HUES64 (cell line): ENCODE measurements at regions not wholly inside any gene's neighbourhood (a gene's known extent, or its start where the extent isn't known, plus 50 kb on each side); places are given as distances from the start of the nearest gene placed in this dataset.

Source experiments
- H3K27ac ChIP-seq: 2 replicates; pipeline ENCODE4 v1.7.0; 2013; ENCODE audit warnings: low read depth, low read length, inconsistent platforms
- H3K27me3 ChIP-seq: 2 replicates; pipeline ENCODE4 v1.6.1; 2013; ENCODE audit warnings: mild to moderate bottlenecking, low read length; ENCODE audit not compliant: insufficient read depth
- H3K36me3 ChIP-seq: 2 replicates; pipeline ENCODE4 v1.6.1; 2013; ENCODE audit warnings: mild to moderate bottlenecking, low read length; ENCODE audit not compliant: insufficient read depth
- H3K4me1 ChIP-seq: 2 replicates; pipeline ENCODE4 v1.6.1; 2013; ENCODE audit warnings: mild to moderate bottlenecking, low read length, moderate library complexity; ENCODE audit not compliant: insufficient read depth
- H3K4me3 ChIP-seq: 2 replicates; pipeline ENCODE4 v1.5.1; 2013; ENCODE audit warnings: mild to moderate bottlenecking, low read length, moderate library complexity
- H3K9ac ChIP-seq: 2 replicates; pipeline ENCODE4 v1.6.1; 2013; ENCODE audit warnings: mild to moderate bottlenecking, low read depth, low read length
- H3K9me3 ChIP-seq: 2 replicates; pipeline ENCODE4 v1.6.1; 2013; ENCODE audit warnings: low read depth, low read length; ENCODE audit not compliant: insufficient read depth
- WGBS: fragments of 150-250, 120-280 bp; methylation state at CpG from one replicate; pipeline ENCODE4 v1.1.7; 2013; ENCODE audit warnings: missing lambda C conversion rate; 5-methylcytosine and 5-hydroxymethylcytosine counted together

DNA sequence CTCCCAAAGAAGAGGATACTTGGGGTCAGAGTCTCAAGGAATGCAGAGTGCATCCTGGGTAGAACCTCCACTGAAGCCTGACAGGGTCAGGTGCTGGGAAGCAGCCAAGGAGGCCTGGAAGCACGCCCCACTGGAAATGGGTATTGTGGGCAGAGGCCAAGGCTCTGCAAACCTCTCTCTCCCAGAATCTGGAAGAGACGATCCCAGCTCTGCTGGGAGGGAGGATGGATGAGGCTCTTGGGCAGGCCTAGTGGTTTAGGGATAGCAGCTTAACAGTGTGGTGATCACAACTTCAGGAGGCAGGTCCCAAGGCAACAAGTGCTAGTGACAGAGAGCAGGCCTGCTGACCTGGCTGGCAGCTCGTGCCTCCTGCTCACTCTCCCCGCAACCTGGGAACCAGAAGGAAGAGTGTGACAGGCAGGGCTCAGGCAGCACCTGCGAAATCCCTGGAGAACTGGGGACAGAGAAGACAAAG is 641.0 kb downstream of the PLPP3 start:
- no peaks in the 10 kb centered on the region for H3K36me3 ChIP-seq
- H3K27me3 ChIP-seq: no peaks in the 10 kb centered on the region
- no peak overlapping the region for H3K4me3 ChIP-seq
- 93% methylated on average over 5 of the region's 5 CpGs for WGBS
- no peaks in the 10 kb centered on the region for H3K4me1 ChIP-seq
- no peaks in the 10 kb centered on the region for H3K9me3 ChIP-seq
- H3K9ac ChIP-seq: no peak overlapping the region
- H3K27ac ChIP-seq: no peak overlapping the region

DNA sequence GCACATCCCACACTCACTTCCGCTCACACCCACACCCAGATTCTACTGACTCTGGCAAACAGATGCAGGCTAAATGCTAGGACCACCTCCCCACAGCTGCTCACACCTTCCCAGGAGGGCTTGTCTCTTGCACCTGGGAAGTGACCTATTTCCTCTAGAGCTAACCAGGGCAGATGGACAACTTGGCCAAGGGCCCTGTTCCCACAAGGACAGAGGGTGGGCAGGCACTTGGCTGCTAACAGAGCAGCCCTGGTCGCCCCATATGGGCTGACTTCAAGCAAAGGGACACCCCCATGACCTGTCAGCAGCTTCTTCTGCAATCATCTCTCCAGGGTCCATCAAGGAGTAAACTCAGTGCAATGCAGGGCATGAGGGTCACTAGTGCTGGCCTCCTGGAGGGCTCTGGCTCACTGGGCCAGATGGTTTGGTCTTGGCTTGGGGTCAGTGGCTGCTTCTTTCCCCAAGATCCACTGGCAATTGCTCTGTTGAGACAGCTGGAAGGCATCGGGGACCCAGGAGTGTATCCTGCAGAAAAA is 641.5 kb downstream of the PLPP3 start:
- Histone ChIP-seq H3K4me1 (no peaks in the 10 kb centered on the region), H3K9ac (no peak overlapping the region), H3K27ac (no peak overlapping the region), H3K9me3 (no peaks in the 10 kb centered on the region), H3K27me3 (no peaks in the 10 kb centered on the region), H3K36me3 (no peaks in the 10 kb centered on the region), H3K4me3 (no peak overlapping the region)
- WGBS: 94% methylated on average over 3 of the region's 3 CpGs

DNA sequence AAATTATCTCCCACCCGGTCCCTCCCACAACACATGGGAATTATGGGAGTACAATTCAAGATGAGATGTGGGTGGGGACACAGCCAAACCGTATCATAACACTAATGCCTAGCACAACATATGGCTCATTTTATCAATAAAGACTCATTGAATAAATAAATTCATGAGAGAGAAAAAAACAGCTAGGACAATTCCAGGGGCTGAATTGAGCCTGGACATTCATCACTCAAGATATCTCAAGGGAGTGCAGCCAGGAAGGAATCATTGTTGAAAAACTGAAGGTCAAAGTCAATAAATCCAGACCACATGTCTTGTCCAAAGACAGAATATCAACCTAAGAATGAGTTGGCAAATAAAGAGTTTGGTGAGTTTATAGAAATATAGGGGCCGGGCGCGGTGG is 644.1 kb downstream of the PLPP3 start:
- no CpG with 5 or more reads among the region's 5 CpGs for WGBS
- H3K27me3 ChIP-seq: no peaks in the 10 kb centered on the region
- H3K4me1 ChIP-seq: no peaks in the 10 kb centered on the region
- no peak overlapping the region for H3K4me3 ChIP-seq
- H3K9me3 ChIP-seq: no peaks in the 10 kb centered on the region
- no peak overlapping the region for H3K27ac ChIP-seq
- no peak overlapping the region for H3K9ac ChIP-seq
- no peaks in the 10 kb centered on the region for H3K36me3 ChIP-seq

DNA sequence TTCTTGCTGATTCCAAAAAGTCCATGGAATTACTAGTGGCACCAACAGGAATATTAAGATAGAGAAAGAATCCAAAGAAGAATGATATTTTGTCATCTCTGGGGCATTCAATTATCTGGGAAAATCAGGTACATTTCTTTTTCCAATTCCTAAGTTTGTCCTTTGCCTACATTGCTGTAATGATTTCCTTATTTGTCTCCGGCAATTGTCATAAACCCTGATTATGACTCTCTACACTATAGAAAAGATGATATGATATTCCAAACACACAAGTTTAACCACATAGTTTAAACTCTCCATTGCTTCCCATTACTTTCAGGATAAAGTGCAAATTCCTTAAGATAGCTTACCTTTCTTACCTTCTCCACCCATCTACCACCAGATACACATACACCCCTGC is 647.0 kb downstream of the PLPP3 start:
- Histone ChIP-seq H3K9ac (no peak overlapping the region), H3K4me1 (no peaks in the 10 kb centered on the region), H3K27me3 (no peaks in the 10 kb centered on the region), H3K9me3 (no peaks in the 10 kb centered on the region), H3K4me3 (no peak overlapping the region), H3K27ac (no peak overlapping the region), H3K36me3 (no peaks in the 10 kb centered on the region)
- 83% methylated on average over 1 of the region's 1 CpG for WGBS

DNA sequence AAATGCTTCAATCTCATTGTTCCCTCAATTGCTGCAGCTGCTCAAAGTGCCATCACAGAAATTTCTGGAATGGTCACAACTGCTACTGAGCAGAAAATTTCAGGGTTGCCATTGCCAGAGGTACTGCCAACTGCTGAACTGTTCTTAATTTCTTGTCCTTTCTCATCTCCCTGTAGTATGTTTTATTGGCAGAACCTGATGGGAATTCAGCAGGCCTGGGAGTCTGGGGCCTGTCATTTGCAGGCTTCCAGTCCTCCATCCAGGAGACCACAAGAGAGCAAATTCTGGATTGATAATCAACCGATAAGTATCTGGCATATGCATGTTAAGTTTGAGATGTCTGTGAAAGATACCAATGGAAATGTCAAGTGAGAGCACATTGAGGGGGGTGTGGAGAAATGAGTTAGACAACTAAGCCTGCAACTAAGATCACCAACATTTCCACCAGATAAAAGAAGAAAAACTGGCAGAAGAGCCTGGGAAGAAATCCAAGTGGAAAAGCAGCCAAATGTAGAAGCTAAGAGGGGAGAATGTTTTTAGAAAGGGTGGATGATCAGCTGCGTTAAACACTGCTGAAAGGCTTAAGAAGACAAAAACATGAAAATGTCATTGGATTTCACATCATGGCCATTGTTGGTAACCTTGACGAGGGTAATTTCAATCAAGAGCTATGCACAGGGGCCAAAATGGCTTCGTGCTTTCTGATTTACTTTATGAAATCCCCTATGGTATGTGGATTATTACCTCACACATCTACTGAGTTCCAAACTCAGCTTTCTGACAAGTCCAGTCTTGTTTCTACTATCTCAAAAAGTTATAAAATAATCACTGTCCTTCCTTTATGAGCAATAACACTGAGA is 648.1 kb downstream of the PLPP3 start:
- H3K27me3 ChIP-seq: no peaks in the 10 kb centered on the region
- H3K9ac ChIP-seq: no peak overlapping the region
- H3K9me3 ChIP-seq: no peaks in the 10 kb centered on the region
- no peak overlapping the region for H3K4me3 ChIP-seq
- 96% methylated on average over 4 of the region's 4 CpGs for WGBS
- no peaks in the 10 kb centered on the region for H3K36me3 ChIP-seq
- no peaks in the 10 kb centered on the region for H3K4me1 ChIP-seq
- no peak overlapping the region for H3K27ac ChIP-seq

DNA sequence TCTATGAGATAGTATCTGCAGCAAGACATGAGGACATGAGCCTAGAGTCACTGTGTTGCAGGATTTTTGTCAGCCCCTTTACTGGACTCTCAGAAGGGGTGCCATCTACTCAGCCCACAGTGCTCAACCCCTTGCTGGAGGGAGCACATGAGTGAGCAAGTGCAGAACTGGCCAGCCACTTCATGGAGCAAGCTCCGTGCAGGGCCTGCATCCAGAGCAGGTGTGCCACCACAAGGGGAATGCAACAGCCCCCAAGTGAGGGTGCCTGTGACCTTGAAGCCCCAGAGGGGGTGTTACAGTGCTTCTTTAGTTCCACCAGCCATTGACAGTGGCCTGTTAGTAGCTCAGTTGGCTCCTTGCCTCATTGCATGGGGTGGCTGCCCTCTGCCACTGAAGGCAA is 649.7 kb downstream of the PLPP3 start:
- H3K4me1 ChIP-seq: no peaks in the 10 kb centered on the region
- no peaks in the 10 kb centered on the region for H3K27me3 ChIP-seq
- no peak overlapping the region for H3K4me3 ChIP-seq
- H3K27ac ChIP-seq: no peak overlapping the region
- H3K9me3 ChIP-seq: no peaks in the 10 kb centered on the region
- WGBS: 95% methylated on average over 1 of the region's 1 CpG
- no peak overlapping the region for H3K9ac ChIP-seq
- no peaks in the 10 kb centered on the region for H3K36me3 ChIP-seq

DNA sequence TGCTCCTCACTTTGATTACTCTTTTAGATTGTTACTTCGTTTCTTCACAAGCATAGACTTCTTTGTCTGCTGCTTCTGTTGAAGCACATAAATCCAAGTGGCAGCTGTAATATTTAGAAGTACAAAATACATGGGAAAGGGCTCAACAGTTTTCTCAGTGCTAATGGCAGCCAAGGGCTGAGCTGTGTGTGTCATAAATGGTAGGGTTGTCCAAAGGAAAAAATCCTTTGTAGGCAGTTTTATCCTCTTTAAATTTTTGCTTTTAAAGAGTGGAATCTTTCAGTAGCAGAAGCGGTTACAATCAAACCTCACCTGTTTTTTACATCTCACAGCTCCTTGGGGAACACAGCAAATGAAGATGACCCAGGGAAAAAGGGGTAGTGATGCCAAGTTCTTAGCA is 650.8 kb downstream of the PLPP3 start:
- no peaks in the 10 kb centered on the region for H3K9me3 ChIP-seq
- H3K9ac ChIP-seq: no peak overlapping the region
- H3K27me3 ChIP-seq: no peaks in the 10 kb centered on the region
- H3K4me3 ChIP-seq: no peak overlapping the region
- WGBS: 89% methylated on average over 2 of the region's 2 CpGs
- no peaks in the 10 kb centered on the region for H3K36me3 ChIP-seq
- H3K4me1 ChIP-seq: no peaks in the 10 kb centered on the region
- H3K27ac ChIP-seq: no peak overlapping the region

DNA sequence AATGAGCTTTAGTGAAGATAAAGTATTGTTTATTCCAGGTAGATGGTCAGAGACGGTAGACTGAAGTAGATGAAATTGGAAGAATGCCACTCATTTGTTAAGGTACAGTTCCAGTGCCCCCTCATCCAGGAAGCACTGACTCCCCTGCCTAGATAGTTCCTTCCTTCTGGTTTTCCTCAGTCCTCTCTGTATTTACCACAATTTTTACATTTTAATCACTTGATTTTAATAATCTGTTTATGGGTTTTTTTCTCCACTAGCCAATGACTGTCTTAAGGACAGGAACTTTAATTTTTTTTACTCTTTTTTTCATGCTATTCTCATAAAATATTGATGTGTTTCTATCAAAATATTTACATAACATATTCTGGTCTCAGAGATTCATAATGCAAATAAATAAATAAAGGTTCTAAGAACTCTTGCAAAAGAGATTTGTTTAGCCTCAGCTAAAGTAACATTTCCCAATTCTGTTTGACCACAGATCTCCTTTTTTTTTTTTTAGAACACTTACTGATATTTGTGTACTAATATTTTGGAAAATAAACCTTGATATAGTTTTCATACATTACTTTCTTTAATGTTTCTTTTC is 651.6 kb downstream of the PLPP3 start:
- Histone ChIP-seq H3K36me3 (no peaks in the 10 kb centered on the region), H3K4me3 (no peak overlapping the region), H3K27ac (no peak overlapping the region), H3K9me3 (no peaks in the 10 kb centered on the region), H3K4me1 (no peaks in the 10 kb centered on the region), H3K9ac (no peak overlapping the region), H3K27me3 (no peaks in the 10 kb centered on the region)
- WGBS: 86% methylated on average over 1 of the region's 1 CpG

DNA sequence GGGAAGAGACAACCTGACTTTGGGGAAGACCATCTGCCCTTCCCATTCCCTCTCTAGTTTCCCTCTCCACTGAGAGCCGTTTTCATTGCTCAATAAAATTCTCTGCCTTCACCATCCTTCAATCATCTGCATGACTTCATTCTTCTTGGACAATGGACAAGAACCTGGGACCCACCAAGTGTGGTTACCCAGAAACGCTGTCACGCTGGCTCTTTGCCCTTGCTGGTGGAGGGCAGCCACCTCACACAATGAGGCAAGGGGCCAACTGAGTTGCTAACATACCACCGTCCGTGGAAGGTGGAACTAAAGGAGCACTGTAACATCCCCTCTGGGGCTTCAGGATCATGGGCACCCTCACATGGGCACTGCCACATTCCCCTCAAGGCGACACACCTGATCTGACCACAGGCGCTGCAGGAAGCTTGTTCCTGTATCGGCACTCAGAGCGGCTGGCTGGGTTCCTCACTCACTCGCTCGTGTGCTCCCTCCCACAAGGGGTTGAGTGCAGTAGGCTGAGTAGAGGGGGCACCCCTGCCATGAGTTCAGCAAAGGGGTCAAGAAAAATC is 652.4 kb downstream of the PLPP3 start:
- Histone ChIP-seq H3K36me3 (no peaks in the 10 kb centered on the region), H3K9ac (no peak overlapping the region), H3K9me3 (no peaks in the 10 kb centered on the region), H3K4me1 (no peaks in the 10 kb centered on the region), H3K4me3 (no peak overlapping the region), H3K27me3 (no peaks in the 10 kb centered on the region), H3K27ac (no peak overlapping the region)
- WGBS: 87% methylated on average over 11 of the region's 11 CpGs

DNA sequence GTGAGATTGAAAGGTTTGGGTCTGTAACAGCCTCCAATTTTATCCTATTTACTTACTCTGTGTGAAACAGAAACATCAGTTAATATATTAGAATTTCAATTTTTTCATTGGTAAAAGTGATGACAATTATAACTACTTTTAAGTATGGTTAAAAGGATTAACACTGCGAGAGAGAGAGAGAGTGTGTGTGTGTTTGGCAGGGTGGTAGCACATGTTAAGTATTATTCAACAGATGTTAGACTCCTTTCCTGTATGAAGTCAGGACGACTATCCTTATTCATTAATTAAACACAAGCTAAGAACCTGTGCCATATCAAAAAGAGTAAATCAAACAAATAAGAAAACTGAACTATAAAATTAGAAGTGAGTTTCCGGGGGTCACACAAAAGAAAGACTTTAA is 662.5 kb downstream of the PLPP3 start:
- no peaks in the 10 kb centered on the region for H3K4me1 ChIP-seq
- peaks cover 11% of the 10 kb centered on the region for H3K9me3 ChIP-seq
- no peak overlapping the region for H3K27ac ChIP-seq
- H3K4me3 ChIP-seq: no peak overlapping the region
- H3K27me3 ChIP-seq: no peaks in the 10 kb centered on the region
- 100% methylated on average over 1 of the region's 3 CpGs for WGBS
- no peak overlapping the region for H3K9ac ChIP-seq
- H3K36me3 ChIP-seq: no peaks in the 10 kb centered on the region

DNA sequence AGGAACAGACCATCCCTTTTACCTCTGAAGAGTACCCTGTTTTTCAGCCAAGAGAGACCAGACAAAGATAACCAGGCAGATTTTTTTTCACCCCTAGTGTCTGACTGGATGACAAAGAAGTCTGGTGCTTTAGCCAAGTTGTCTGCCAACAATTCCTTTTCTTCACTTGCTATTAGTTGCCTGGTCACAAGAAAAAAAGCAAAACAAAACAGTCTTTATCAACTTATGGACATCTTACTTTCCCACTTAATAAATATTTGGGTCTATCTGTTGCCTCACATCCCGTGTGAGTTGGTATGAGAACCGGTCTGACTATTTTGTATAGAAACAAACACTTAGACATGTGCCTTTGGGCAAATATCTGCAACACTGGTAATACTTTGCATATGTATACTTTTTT is 662.9 kb downstream of the PLPP3 start:
- no peak overlapping the region for H3K27ac ChIP-seq
- no peaks in the 10 kb centered on the region for H3K4me1 ChIP-seq
- H3K36me3 ChIP-seq: no peaks in the 10 kb centered on the region
- WGBS: 100% methylated on average over 1 of the region's 2 CpGs
- no peak overlapping the region for H3K9ac ChIP-seq
- H3K4me3 ChIP-seq: no peak overlapping the region
- H3K9me3 ChIP-seq: peaks cover 11% of the 10 kb centered on the region
- no peaks in the 10 kb centered on the region for H3K27me3 ChIP-seq
